ENCODE measurements at regions not wholly inside any gene's neighbourhood (a gene's known extent, or its start where the extent isn't known, plus 50 kb on each side); places are given as distances from the start of the nearest gene placed in this dataset.

DNA sequence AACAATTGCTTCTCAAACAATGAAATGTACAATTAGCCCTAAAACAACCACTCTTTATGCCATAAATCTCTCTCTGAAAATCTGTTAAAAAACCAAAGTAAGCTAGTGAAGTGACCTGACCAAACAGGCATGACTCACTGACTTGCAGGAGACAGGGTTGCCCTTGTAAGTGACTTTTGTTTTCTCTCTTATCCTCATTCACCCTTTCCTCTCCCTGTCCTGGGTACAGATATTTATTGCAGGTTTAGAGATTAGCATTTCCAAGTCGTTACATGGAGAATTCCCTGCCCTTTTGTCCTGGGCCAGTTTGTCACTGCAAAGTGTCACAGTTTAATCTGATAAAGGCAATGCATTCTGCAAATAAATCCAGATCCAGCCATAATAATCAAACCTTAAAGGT, 484.2 kb downstream of the IRX1 start:
- DNase-seq (ENCODE audit: low spot score) = no peak

DNA sequence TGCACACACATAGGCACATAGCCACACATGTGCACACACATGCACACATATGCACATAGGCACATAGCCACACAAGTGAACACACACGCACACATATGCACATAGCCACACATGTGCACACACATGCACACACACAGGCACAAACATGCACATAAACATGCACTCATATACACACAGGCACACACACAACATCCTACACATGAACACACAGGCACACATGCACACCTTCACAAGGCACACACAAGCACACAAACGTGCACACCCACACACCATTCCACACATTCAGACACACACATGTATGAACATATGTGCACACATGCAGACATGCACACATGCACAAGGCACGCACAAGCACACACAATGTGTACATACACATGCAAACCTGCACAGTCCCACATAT, 484.7 kb downstream of the IRX1 start:
- DNase-seq (ENCODE audit: low spot score) = no peak

- DNase-seq (ENCODE audit: low spot score) = no peak
These were observed 485.4 kb downstream of the IRX1 start for GRCh38 chr5:4081059-4081458.

DNA sequence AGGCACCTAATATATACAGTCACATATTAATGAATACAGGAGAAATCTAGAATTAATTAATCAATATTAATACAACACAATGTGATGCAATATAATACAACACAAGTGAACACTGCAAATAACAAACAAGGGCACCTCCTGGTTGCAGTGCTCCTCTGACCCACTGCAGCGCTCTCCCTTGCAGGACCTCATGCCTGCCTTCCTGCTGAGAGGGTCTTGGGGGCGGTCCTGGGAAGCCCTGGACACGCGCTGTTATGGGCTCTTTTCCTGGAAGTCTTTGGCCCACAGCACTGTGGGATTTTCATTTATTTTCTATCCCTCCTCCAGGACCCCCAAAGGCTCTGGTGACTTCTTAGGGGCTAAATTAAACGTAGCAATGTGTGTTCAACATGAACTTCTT, 485.8 kb downstream of the IRX1 start:
- no peak for DNase-seq (ENCODE audit: low spot score)

DNA sequence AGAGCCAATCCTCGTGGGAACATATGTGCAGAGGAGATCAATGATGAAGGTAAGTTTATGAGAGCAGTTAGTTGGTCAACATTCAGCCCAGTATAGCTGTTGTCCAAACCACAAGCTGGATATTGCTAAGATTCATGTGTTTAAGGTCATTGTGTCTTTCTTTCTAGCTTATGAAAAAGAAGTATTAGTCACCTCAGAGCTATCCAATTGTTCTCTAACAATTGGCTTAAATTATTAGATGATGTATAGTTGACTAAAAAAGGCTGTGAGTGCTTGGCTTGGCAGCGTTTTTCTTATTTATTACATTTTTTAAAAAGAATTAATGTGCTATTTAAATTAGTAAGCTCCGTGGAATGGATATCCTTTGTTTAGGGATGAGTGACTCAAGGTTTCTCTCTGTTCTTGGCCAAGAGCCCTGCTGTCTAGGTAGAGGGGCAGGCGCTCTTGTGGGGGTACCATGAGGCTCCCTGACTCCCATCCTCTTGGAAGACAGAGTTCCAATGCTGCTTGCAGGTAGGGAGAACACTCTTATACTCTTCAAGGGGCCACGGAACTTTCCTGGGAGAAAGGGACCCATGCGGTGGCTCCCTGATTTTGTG, 487.4 kb downstream of the IRX1 start:
- DNase-seq (ENCODE audit: low spot score) = no peak

GRCh38 chr5:4083591-4084337, 488.1 kb downstream of the IRX1 start:
- no peak for DNase-seq (ENCODE audit: low spot score)

GRCh38 chr5:4086081-4086480, 490.4 kb downstream of the IRX1 start:
- DNase-seq (ENCODE audit: low spot score) = no peak

DNA sequence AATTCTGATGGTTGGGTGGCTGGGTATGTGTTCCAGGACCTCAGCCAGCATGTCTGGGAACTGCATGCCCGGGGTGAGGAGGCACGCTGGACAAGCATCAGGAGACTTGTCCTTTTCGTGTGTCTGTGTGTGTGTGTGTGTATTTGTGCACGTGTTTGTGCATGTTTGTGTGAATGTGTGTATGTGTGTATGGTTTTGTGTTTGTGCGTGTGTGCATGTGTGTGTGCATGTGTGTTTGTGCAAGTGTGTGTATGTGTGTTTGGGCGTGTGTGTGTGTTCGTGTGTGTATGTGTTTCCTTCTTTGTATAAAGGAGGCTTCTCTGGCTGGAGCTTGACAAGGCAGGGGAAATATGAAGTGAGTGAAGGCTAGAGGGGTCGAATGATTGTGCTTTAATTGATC, 491.5 kb downstream of the IRX1 start:
- no peak for DNase-seq (ENCODE audit: low spot score)

GRCh38 chr5:4089087-4089486, 493.5 kb downstream of the IRX1 start:
- DNase-seq (ENCODE audit: low spot score) = no peak

DNA sequence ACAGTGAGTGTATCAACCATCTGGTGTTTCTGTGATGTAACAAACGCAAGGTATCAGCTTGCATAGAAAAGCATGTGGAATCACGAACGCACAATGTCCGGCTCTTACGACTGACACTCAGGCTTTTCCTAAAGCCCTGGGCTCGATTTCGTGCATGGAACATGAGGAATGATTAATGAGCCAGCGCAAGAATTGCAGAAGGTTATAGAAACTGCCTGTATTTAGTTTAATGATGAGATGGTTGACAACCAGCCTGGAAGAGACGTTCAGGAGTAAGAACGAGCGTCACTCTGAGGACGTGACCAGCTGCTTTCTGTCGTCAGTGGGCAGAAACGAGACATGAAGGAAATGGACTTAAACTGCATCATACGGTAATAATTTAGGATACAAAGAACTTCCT, 497.6 kb downstream of the IRX1 start:
- DNase-seq (ENCODE audit: low spot score) = no peak

GRCh38 chr5:4093970-4094369, 498.3 kb downstream of the IRX1 start:
- DNase-seq (ENCODE audit: low spot score) = no peak

- DNase-seq (ENCODE audit: low spot score) = no peak
These were observed 500.4 kb downstream of the IRX1 start for GRCh38 chr5:4095918-4096630.

- DNase-seq (ENCODE audit: low spot score) = no peak
These were observed 501.6 kb downstream of the IRX1 start for GRCh38 chr5:4097199-4097598.

DNA sequence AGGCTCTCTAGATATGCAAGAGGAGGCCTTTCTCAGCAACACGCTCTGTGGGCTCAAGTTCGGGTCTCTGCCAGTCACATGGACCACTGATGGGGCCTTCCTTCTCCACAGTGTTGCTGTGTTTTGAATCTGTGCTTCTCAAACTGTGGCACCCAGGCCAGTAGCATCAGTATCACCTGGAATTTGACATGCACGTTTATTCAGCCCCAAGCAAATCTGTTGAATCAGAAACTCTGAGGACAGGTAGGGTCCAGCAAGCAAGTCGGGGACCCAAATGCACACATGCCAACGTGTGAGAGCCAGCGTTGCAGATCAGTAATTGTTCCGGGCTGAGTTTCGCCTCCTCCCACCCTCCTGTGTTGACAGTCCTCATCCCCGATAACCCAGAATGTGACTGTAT, 502.6 kb downstream of the IRX1 start:
- DNase-seq (ENCODE audit: low spot score) = no peak

DNA sequence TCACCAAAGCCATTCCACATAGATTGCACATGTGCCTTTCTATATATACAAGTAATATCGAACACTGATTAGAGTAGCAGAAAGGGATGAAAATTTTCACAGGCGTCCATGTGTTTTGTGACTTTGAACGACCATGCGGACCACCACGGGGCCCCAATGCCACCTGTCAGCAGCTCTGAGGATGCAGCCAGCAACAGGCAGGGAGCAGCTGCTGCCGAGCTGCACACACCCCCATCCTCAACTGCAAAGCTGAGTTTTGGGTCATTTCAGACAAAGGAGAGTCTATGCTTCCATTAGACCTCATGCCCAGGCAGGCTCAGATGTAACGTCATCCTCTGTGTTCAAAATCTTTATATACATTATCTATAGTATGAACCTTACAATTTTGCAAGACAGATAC, 503.8 kb downstream of the IRX1 start:
- DNase-seq (ENCODE audit: low spot score) = no peak

GRCh38 chr5:4100739-4101138, 505.1 kb downstream of the IRX1 start:
- no peak for DNase-seq (ENCODE audit: low spot score)

GRCh38 chr5:4101189-4101588, 505.6 kb downstream of the IRX1 start:
- no peak for DNase-seq (ENCODE audit: low spot score)

GRCh38 chr5:4104831-4105597, 509.4 kb downstream of the IRX1 start:
- no peak for DNase-seq (ENCODE audit: low spot score)

- no peak for DNase-seq (ENCODE audit: low spot score)
These were observed 513.1 kb downstream of the IRX1 start for GRCh38 chr5:4108690-4109089.

DNA sequence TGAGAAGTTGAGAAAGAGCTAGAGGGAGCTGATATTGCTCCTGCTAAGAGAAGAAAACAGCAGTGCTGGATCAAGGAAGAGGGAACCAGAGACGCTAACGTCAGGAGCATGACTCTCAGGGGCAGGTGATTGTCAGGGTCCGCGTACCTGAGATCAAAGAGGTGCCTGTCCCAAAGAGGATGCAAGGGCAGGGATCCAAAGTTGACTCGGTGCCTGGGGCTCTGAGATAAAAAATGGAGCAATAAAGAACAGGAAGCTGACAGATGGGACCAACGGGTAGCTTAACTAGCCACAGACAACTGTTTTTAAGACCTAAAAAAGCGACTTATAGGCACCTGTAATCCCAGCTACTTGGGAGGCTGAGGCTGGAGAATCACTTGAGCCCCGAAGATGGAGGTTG, 517.8 kb downstream of the IRX1 start:
- no peak for DNase-seq (ENCODE audit: low spot score)

- DNase-seq (ENCODE audit: low spot score) = no peak
These were observed 518.3 kb downstream of the IRX1 start for GRCh38 chr5:4113905-4114304.

GRCh38 chr5:4114452-4114851, 518.8 kb downstream of the IRX1 start:
- DNase-seq (ENCODE audit: low spot score) = no peak

- DNase-seq (ENCODE audit: low spot score) = no peak
These were observed 521.2 kb downstream of the IRX1 start for GRCh38 chr5:4116834-4117233.

Data from D341Med (cell line).